Left ventricle myocardium inferior (tissue), 1 donor: ENCODE measurements at regions not wholly inside any gene's neighbourhood (a gene's known extent, or its start where the extent isn't known, plus 50 kb on each side); places are given as distances from the start of the nearest gene placed in this dataset.

ENCODE experiments used
- DNase-seq: peaks from one replicate; pipeline ENCODE4 v3.0.0-alpha.2; 2020
- H3K27ac ChIP-seq: fragments of 200-600 bp; replicated peaks from 2 replicates; pipeline ENCODE4 v1.8.0; 2021
- H3K27me3 ChIP-seq: fragments of 200-600 bp; 2 replicates; pipeline ENCODE4 v1.8.0; 2021; ENCODE audit warnings: low read depth
- H3K36me3 ChIP-seq: fragments of 200-600 bp; 2 replicates; pipeline ENCODE4 v1.8.0; 2021
- H3K4me1 ChIP-seq: fragments of 200-600 bp; 2 replicates; pipeline ENCODE4 v1.8.0; 2021
- H3K4me3 ChIP-seq: fragments of 200-600 bp; 2 replicates; pipeline ENCODE4 v1.8.0; 2021; ENCODE audit warnings: mild to moderate bottlenecking, moderate library complexity
- H3K9me3 ChIP-seq: fragments of 200-600 bp; replicated peaks from 2 replicates; pipeline ENCODE4 v1.8.0; 2021
- intact Hi-C: fragments of 100-400 bp; cut with micrococcal nuclease; formaldehyde crosslinking; loops from one replicate; pipeline ENCODE4 v1.11.0; 2022
- TF ChIP-seq, protein P1 (sequence below): fragments of 200-600 bp; IDR thresholded peaks from 2 replicates; pipeline ENCODE4 v1.8.0; 2021; ENCODE audit warnings: antibody characterized with exemption, mild to moderate bottlenecking, borderline replicate concordance
- donor health status: DM: no; HTN: yes; CAD: no; lungs with severe emphysema.

GRCh38 chr20:39910536-39910935 lies 778.5 kb downstream of the MAFB start:
- TF ChIP-seq, protein P1, sequence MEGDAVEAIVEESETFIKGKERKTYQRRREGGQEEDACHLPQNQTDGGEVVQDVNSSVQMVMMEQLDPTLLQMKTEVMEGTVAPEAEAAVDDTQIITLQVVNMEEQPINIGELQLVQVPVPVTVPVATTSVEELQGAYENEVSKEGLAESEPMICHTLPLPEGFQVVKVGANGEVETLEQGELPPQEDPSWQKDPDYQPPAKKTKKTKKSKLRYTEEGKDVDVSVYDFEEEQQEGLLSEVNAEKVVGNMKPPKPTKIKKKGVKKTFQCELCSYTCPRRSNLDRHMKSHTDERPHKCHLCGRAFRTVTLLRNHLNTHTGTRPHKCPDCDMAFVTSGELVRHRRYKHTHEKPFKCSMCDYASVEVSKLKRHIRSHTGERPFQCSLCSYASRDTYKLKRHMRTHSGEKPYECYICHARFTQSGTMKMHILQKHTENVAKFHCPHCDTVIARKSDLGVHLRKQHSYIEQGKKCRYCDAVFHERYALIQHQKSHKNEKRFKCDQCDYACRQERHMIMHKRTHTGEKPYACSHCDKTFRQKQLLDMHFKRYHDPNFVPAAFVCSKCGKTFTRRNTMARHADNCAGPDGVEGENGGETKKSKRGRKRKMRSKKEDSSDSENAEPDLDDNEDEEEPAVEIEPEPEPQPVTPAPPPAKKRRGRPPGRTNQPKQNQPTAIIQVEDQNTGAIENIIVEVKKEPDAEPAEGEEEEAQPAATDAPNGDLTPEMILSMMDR: no peak
- intact Hi-C loops: no loop called here
- Histone ChIP-seq H3K4me1 (no peaks in the 10 kb centered on the region), H3K27me3 (no peaks in the 10 kb centered on the region), H3K27ac (no peak overlapping the region), H3K4me3 (no peak overlapping the region), H3K36me3 (no peaks in the 10 kb centered on the region), H3K9me3 (no peaks in the 10 kb centered on the region)
- DNase-seq: peak; percentile 33

DNA sequence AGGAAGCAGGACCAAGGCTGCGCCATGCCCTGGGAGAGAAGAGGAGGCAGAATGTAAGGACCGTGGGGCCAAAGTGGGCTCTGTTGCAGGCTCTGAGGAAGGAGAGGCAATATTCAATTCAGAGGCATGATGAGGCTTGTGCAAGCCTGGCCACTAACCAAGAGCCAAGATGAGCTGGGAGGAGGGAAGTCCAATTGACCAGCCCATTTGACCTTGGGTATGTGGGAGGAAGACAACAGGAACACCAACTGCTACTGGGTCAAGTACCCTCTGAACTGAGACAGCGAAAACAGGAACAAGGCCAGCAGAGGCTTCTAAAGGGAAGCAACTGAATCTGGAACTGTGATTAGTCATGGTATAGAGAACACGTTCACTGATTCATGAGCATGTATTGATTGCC lies 779.6 kb downstream of the MAFB start:
- Histone ChIP-seq H3K4me3 (no peak overlapping the region), H3K36me3 (no peaks in the 10 kb centered on the region), H3K4me1 (no peaks in the 10 kb centered on the region), H3K27ac (no peak overlapping the region), H3K9me3 (no peaks in the 10 kb centered on the region), H3K27me3 (no peaks in the 10 kb centered on the region)
- peak; percentile 17 for DNase-seq
- intact Hi-C loops: no loop called here
- TF ChIP-seq, protein P1: no peak

DNA sequence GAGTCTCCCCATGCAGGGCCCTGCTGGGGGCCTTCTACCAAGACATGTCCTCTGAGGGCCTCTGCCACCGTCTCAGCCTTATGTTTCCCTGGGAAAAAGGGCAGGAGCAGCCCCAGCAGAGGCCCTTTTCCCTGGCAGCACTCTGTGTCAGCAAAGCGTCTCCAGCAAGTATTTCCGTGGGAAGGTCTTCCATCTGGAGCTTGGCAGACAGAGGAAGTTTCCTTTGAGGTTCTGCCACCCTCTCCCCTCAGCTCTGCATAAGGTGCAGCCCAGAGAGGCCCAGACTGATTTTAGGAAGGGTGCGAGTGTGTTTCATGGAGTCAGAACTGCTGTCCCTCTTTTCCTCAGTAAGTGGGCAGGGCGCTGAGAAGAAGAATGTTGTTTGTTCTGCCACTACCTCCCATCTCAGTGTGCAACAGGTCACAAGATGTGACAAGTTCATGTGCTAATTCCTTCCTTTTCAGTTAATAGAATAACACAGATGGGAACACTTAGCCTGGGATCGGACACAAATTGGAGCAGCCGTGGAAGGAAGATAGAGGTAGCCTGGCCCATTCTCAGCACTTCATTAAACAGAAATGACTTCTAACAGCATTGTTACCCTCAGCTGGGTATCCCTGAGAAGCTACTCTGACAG lies 784.4 kb downstream of the MAFB start:
- H3K27ac ChIP-seq: no peak overlapping the region
- no peaks in the 10 kb centered on the region for H3K9me3 ChIP-seq
- no peaks in the 10 kb centered on the region for H3K4me1 ChIP-seq
- TF ChIP-seq, protein P1: no peak
- no peaks in the 10 kb centered on the region for H3K36me3 ChIP-seq
- intact Hi-C loops: no loop called here
- no peak overlapping the region for H3K4me3 ChIP-seq
- H3K27me3 ChIP-seq: no peaks in the 10 kb centered on the region
- no peak for DNase-seq

GRCh38 chr20:39903806-39904465 lies 785.1 kb downstream of the MAFB start:
- Histone ChIP-seq H3K9me3 (no peaks in the 10 kb centered on the region), H3K36me3 (no peaks in the 10 kb centered on the region), H3K27ac (no peak overlapping the region), H3K4me1 (no peaks in the 10 kb centered on the region), H3K4me3 (no peak overlapping the region), H3K27me3 (no peaks in the 10 kb centered on the region)
- intact Hi-C loops: no loop called here
- no peak for DNase-seq
- TF ChIP-seq, protein P1: no peak

- TF ChIP-seq, protein P1: no peak
- intact Hi-C loops: no loop called here
- Histone ChIP-seq H3K27me3 (no peaks in the 10 kb centered on the region), H3K9me3 (no peaks in the 10 kb centered on the region), H3K4me3 (no peak overlapping the region), H3K4me1 (no peaks in the 10 kb centered on the region), H3K36me3 (no peaks in the 10 kb centered on the region), H3K27ac (no peak overlapping the region)
- no peak for DNase-seq
Observed at GRCh38 chr20:39899881-39900280, 789.2 kb downstream of the MAFB start.
